GM19455 (cell line): ENCODE measurements at regions not wholly inside any gene's neighbourhood (a gene's known extent, or its start where the extent isn't known, plus 50 kb on each side); places are given as distances from the start of the nearest gene placed in this dataset.
"Not testable (repeated sequence)": the region's sequence is repeated elsewhere in the genome, so short reads cannot be mapped to it uniquely, and the experiment has no call there.

Experiments used
- ATAC-seq: cut with Tn5 transposase; IDR thresholded peaks from one replicate; pipeline ENCODE4 v1.9.1; 2021; ENCODE audit not compliant: unreplicated experiment

DNA sequence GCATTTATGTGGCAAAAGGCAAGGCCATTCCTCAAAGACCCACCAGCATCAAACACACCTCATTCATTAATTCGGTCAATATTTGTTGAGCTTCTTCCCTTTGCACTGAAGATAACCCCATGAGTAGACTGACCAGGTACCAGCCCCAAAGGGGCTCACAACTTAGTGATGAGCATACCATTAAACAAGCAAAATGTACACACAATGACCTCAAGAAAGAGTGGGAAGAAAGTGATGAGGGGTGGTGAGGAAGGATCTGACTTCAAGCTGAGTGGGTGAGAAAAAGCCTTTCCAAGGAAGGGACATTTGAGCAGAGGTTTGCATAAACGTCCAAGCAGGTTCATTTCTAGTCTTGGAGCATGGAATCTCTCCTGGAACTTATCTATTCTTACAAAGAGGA lies 562.5 kb downstream of the TOX3 start:
- ATAC-seq: no peak

DNA sequence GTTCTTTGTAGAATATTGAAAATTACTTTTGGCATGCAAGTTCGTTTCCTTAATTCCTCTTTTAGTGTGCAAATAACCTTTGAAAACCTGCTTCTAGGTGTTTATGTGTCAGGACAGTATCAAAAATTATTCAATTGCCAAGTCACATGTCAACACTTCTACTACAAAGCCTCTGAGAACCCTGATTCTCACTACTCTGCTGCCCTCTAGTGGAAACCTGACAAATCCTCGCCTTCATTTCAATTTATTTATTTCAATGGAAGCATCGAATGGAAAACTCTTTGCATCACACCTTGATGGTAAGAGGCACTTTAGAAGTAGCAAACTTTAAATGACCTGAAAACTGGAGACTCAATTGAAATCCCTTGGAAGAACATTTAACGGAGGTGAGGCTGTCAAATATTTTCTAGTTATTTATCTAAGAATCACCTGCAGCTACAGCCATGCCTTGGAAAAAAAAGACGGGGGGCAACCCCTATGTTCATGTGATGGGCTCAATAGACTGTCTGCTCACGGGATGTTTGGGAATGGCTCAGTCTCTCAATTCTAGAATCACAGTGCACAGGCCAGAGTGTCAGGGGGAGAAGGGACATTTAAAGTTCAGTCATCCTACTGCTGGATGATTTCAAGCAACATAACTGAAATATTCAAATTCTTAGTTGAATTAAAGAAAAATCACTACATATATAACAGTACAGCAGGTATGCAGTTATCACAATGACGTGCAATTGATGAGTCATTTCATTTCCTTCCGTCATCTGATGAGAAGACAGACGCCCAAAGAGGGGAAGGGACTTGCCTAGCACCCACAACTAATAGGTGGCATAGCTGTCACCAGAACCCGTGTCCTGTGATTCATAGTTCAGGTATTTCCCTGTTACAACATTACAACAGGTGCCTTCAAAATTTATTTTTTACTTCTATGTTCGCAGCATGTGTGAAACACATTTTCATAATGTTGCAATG lies 563.9 kb downstream of the TOX3 start:
- no peak for ATAC-seq

DNA sequence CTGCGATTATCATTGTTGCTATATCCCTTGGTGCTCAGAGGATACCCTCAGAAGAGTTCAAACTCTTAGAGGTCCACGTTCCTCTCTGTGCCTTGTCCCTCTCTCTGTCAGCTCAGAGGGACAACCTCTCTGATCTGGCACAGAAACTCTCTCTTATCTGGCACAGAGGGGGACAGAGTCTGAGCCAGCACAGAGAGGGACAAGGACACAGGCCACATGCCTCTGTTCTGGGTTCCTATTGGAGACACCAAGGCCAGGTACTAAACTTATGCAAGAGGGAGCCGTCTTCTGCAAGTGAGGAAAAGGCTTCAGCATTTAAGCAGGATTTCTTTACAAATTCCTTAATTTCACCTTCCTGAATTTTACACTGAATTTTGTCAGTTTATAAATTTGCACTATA lies 565.2 kb downstream of the TOX3 start:
- no peak for ATAC-seq

DNA sequence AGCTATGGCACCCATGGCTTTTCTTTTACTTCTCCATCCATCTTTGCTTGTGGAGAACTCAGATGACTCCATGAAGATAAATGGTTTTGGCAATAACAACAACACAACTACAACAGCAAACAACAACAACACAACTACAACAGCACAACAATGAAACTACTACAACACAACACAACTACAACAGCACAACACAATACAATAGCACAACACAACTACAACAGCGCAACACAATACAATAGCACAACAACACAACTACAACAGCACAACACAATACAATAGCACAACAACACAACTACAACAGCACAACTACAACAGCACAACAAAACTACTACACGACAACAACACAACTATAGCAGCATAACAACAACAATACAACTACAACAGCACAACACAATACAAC lies 569.4 kb downstream of the TOX3 start:
- ATAC-seq: not testable (repeated sequence)

DNA sequence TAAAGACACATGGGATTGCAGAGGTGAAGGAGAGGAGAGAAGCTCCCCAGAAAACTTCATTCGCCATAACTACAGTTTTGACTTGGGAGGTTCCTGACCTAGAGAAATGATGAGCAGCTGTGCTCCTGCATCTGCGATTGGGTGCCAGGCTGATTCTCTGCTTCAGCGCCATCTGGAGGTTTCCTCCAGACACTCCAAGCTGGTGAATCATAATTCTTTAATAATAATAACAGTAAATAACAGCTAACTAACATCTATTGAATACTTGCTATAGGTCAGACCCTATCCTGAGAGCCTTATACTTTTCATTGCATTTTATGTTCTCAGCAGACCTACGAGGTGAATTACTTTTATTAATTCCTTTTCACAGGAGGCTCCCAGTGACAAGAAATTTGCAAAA lies 575.8 kb downstream of the TOX3 start:
- no peak for ATAC-seq

DNA sequence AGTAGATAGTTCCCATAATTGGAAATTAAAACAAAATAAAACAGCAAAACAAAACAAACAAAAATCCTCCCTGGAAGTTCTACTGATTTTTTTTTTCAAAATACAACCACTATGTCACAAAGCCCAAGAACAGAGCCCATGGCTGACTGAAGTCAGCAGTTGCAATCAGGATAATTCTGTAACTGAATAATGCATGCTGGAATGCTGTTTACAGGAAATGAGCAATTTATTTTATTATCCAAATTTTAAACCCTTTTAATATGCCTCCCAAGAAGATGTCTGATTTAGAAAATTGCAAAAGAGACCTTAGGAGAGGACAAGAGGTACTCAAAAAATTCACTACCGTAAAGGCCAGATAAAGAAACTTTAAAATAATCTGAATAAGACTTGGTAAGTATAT lies 578.2 kb downstream of the TOX3 start:
- ATAC-seq: no peak

DNA sequence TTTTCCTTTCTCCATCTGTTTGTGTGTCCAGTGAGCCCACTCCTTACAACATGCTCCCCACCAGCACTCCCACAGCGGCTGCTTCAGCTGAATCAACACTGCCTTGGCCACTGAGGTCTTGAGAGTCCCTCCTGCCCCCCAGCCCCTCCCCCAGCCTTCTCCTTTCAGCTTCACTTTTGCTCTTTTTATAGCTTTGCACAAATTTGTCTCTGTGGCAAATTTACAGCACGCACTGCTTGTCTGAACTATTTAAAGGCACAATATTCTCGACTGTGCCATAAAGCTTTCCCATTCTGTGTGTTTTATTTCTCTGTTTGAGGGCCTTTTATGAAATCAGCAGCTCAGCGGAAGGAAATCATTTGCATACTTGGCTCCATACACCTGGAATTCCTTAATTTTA lies 579.3 kb downstream of the TOX3 start:
- no peak for ATAC-seq

DNA sequence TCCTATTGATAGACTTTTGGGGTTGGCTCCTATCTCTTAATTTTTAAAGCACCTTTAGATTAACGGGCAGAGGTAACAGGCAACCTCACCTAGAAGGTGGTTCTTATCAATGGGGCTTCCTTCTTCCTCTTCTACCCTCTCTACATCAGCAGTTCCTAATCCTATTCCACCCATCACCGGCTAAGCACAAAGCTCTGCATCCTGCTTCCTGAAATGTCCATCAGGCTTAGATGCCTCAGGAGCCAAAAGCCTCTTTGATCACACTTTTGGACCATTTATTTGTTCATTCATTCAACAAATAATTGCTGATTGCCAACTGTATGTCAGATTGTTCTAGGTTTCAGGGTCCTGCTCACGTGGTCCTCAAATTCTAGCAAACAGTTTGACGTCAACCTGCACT lies 586.0 kb downstream of the TOX3 start:
- ATAC-seq: no peak

DNA sequence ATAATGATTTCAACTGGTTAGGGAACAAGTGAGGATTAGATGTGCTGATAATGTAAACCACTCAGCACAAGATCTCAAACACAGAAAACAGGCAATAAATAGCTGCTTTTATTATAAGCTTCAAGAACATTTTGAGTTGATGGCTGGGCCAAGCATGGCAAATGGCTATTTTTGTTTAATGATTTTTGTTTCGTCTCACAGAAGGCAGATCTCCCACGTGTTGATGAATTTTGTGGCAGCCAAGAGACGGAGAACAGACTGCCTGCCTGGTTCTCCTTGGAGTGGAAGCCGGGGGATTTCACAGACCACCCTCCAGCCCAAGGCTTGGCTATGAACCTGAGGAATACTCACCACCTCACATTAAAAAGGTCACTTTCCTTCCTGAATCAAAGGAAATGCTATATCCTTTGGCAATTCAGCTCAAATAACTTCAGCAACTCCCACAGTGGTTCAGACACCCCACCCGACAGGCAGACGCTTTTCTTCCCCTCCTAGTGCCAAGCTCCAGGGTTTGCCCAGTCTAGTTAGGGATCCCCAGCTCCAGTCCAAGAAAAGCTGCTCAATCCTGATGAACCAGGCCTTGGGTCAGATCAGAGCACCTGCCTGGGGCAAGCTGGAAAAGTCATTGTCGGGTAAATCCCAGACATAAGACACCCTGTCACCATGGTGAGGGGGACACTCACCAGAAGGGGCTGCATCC lies 593.5 kb downstream of the TOX3 start:
- no peak for ATAC-seq

DNA sequence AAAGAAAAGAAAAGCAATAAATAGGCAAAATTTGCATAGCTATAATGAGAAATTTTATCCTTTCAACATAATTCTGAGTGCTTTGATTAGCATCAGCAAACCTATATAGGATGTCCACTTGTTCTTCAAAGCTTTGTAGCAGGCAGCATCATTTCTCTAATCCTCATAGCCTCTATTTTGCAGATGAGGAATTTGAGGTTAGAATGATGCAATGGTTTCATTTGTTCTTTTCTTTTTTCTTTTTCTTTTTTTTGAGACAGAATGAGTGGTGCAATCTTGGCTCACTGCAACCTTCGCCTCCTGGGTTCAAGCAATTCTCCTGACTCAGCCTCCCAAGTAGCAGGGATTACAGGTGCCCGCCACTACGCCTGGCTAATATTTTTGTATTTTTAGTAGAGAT lies 594.4 kb downstream of the TOX3 start:
- ATAC-seq: no peak

DNA sequence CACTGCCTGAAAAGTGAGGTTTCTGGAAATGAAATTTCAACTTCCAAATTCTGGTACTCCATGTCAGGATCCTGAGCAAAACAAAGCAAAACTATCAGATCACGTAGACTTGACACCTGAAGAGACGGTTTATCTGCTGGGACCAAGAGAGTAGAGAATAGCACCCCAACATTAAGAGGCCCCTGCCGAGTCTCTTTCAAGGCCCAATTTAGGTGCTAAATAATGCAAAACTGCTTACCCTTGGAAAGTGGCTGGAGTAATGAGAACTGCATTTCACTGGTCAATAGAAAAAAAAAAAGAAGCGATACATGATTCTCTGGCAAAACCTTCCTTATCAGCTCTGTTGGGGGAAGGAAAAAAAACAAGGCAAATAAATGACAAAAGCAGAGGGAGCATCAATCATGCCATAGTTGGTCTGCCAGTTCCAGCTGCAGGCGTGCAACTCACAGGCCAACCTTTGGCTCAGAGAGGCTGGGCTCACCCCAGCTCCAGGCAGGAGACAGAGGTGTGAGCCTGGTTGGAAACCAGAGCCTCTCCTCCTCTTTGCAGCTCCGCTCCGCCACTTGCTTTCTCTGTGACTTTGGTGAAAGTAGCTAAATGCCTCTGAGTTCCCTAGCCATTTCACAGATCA lies 595.2 kb downstream of the TOX3 start:
- ATAC-seq: no peak

DNA sequence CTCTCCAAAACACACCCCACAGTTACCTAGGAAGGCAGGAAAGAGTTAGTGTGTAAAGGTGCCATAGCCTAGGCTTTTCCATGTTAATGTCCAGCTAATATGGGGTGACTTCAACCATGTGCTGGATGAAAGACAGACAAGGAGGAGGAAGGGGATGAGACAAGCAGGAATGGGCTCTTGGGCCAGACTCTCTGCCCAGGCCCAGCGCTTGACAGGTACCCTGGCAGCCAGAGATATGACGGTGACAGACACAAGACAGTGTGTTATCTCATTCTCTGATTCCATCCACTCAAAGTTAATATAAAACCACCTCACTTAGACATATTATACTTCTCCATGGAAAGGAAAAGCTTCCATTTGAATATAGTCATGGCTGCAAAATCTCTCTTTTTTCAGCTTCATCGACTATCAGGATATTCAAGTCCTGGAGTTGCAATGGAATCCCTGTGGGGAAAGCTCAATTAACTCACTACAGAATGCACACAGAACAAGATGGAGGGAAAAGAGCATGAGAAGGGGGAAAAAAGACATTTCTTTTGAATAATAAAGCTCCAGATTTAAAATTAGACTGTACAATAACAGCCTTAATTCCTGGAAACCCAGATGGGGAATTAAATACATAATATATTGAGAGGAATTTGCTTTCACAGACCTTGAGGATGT lies 596.7 kb downstream of the TOX3 start:
- ATAC-seq: no peak

DNA sequence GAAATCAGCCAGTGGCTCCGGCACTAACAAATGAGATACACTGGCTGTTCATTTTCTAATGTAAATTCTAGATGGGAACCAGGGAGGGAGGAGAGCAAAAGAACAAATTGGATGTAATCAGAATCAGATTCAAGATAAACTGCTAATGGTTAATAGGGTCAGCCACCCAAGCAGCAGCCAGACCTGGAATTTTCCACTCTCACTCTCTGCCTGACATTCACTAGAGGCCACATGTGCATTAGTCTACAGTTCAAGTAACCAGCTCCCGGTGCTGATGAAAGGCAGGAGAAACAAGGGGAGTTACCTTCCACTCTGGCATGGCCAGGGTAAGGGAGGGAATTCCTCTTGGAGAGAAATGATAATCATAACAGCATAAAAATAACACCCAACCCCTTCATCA lies 597.7 kb downstream of the TOX3 start:
- no peak for ATAC-seq

DNA sequence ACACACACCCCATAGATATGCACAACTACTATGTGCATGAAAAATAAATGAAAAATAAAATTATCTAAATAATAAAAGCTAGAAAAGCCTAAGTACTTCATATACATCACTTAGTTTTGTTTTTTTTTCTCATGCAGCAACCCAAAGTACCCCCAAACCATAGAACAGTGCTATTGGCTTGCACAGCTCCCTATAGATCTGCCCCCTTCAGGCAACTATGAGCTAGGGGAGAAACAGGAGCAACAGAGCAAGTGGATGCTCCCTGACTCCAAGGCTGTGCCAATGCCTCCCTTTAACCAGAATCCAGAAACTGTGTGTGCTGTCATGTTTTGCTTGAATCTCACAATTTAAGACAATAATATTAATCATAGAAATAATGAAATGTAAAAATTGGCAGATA lies 605.5 kb downstream of the TOX3 start:
- ATAC-seq: no peak

DNA sequence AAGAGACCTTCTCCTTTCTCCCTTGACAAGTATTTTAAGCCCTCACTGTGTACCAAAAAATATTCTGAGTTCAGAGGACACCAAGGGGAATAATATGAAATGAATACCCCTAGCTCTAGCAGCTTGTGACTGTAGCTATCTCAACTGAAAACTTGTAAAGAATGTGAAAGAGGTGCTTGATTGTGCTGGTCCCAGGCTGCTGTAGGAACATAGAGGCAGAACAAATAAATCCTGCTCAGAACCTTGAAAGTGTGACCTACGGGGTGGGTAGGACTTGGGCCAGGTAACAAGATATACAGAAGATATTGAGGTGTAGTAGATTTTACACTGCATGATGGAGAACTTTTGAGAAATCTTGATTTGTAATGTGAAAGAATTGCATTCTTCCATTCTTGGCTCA lies 606.8 kb downstream of the TOX3 start:
- no peak for ATAC-seq

DNA sequence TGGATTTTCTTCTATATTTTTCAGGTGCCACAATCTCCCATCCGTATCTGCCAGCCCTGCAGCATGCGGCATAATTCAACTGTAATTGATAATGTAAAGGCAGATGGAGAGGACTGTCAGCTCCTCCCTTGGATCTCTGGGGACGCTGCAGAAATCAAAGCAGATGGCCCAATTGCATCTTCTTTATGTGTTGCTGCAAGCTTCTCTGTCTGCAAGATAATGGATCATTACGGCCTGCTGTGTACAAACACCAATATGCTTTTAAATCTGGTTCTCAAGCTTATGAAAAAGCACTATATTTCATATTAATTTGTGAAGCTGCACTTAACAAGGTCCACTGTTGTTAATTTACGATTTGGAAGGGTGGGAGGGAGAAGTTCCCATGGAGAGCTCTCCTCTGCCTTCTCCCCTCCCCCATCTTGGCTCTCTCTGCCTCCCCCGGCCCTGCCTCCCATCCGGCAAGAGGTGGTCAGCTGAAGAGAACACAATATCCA lies 607.5 kb downstream of the TOX3 start:
- no peak for ATAC-seq

DNA sequence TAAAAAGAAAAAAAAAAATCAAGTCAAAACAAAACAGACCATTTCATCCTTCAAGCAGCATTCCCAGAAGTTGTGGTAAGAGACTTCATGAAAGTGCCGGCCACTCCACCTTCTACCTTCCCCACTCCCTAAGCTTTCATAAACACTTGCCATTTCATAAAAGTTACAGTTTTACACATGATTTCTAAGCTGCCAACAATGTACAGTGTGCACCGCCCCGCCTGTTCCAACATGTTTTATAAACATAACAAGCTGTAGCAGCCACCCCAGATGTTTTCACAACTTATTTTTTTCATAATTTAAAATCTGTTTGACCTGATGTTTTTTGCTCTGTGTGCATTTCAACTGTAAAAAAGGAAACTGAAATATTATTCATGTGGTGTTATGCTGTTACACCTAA lies 608.1 kb downstream of the TOX3 start:
- ATAC-seq: no peak

DNA sequence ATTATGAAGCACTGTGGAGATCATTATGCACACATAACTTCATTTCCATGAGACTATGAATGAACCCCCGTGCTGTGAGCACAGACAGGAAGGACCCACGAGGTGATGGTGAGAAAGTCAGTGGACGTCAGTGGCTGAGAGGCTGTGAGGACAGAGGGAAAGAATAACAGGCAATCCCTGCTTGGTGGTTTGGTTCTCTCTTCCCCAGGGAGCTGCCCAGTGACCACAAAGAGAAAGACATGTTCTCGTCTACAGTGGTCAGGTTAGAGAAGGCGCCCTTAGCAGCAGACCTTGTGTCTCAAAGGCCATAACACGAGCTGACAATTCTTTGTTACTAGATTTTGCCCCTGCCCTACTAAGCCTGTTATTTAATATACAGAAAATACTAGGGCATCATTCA lies 609.2 kb downstream of the TOX3 start:
- no peak for ATAC-seq

DNA sequence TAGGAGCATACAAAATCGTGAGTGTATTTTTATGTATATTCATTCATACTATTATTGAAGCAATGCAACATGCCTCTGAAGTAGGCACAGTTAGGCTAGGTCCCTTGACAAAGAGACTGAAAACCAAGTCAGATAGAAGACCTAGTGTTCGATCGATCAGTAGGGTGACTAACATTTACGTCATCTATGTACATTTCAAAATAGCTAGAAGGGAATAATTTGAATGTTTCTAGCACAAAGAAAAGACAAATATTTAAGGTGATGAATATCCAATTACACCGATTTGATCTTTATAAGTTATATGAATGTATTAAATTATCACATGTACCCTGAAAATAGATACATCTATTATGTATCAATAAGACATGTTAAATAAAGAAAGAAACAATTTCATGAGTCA lies 610.1 kb downstream of the TOX3 start:
- ATAC-seq: no peak

DNA sequence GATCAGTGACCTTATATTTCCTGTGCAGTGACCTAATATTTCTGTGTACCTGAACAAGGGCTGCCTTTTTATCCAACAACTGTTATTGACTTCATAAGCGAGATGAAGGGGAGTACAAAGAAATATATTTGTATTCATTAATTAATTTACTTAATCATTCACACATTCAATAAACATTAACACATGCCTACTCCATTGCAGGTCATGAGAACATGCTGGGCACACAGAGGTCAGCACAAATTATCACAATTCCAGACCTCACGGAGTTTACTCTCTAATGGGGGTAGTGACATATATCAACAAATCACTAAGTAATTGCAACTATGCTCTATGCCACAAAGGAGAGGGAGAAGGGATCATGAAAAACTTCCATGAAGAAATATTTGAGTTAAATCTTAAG lies 614.6 kb downstream of the TOX3 start:
- ATAC-seq: no peak

DNA sequence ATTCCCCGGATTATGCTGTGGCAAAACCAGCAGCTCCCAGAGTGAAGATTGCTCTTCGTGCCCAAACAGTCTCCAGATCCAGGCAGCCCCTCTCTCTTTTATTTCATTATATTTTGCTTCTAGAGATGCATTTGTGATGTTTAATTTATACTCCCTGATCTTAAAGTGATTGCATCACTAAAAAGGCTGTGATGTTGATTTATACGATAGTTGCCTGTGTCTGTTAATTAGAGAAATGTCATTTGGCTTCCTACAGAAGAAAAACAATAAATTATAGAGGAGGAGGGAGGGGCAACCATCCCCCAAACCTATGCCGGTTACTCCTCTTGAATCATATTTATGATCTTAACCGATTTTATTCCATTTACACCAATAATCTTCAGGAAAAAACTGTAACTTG lies 615.3 kb downstream of the TOX3 start:
- ATAC-seq: no peak
